Neuron (in vitro differentiated cells): ENCODE measurements at regions not wholly inside any gene's neighbourhood (a gene's known extent, or its start where the extent isn't known, plus 50 kb on each side); places are given as distances from the start of the nearest gene placed in this dataset.

Experiments used
- H2AFZ ChIP-seq: one replicate; pipeline ENCODE4 v1.6.1; 2013; ENCODE audit warnings: low read depth, mild to moderate bottlenecking, inconsistent platforms, low read length, moderate library complexity
- H3K27me3 ChIP-seq: one replicate; pipeline ENCODE4 v1.6.1; 2013; ENCODE audit warnings: low read length; ENCODE audit not compliant: insufficient read depth
- H3K36me3 ChIP-seq: one replicate; pipeline ENCODE4 v1.6.1; 2013; ENCODE audit warnings: low read length; ENCODE audit not compliant: insufficient read depth
- H3K4me1 ChIP-seq: one replicate; pipeline ENCODE4 v1.6.1; 2013; ENCODE audit warnings: low read length; ENCODE audit not compliant: insufficient read depth
- H3K4me3 ChIP-seq: 2 replicates; pipeline ENCODE4 v1.5.1; 2013; ENCODE audit warnings: mild to moderate bottlenecking, low read length, moderate library complexity
- H3K9me3 ChIP-seq: one replicate; pipeline ENCODE4 v1.6.1; 2013; ENCODE audit warnings: low read length

DNA sequence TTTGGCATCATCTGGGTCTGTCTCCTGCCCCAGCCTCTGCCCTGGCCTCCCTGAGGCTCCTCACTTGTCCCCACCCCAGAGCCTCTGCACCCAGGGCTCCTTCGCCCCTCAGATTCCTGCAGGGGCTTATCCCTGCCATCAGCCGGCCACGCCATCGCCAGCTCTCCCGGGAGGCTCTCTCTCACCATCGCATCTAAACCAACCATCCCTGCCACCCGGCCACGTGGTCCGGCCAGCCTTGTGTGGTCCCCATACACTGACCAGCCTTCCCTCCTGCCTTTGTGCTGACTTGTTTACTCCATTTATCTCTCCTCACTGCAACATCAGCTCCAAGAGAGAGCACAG lies 134.3 kb upstream of the IQSEC1 start:
- no peaks in the 10 kb centered on the region for H3K36me3 ChIP-seq

DNA sequence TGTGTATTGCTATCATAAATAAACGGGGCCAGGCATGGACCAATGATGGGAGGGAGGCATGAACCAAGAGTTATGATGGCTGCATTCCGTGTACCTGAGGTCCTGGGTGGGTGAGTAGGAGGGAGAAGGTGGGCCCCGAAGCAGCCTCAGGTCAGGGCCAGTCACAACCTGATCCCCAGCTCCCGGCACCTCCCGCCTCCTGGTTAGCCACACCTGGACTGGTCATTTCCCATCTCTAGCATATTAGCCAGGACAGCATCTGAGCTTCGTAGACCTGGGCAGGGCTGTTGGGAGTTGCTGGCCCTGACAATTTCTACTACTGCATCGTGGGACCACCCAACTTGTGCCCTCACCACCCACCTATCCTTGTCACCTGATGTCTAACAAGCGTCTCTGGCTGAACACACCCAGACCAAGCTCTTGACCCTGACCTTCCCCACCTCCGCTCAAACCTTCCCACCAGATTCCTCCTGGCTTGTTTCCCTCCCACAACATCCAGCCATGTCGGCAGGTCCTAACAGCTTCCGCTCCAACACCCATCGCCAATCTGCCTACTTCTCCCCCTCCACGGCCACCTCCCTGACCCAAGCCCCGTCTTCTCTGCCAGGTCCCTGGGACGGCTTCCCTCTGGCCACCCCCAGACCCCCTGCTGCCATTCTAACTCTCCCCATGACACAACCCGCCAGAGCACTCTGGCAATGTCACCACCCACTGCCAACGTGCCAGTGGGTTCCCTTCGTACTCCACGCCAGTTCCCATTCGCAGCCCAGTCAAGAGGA lies 133.8 kb upstream of the IQSEC1 start:
- Histone ChIP-seq H3K4me1 (no peaks in the 10 kb centered on the region), H3K36me3 (no peaks in the 10 kb centered on the region), H3K4me3 (no peak overlapping the region), H3K27me3 (no peaks in the 10 kb centered on the region), H2AFZ (no peak overlapping the region), H3K9me3 (no peaks in the 10 kb centered on the region)

More for the DNA sequence above, 134.3 kb upstream of the IQSEC1 start:
- Histone ChIP-seq H3K4me3 (no peak overlapping the region), H3K9me3 (no peaks in the 10 kb centered on the region), H3K4me1 (no peaks in the 10 kb centered on the region), H3K27me3 (no peaks in the 10 kb centered on the region), H2AFZ (no peak overlapping the region)

DNA sequence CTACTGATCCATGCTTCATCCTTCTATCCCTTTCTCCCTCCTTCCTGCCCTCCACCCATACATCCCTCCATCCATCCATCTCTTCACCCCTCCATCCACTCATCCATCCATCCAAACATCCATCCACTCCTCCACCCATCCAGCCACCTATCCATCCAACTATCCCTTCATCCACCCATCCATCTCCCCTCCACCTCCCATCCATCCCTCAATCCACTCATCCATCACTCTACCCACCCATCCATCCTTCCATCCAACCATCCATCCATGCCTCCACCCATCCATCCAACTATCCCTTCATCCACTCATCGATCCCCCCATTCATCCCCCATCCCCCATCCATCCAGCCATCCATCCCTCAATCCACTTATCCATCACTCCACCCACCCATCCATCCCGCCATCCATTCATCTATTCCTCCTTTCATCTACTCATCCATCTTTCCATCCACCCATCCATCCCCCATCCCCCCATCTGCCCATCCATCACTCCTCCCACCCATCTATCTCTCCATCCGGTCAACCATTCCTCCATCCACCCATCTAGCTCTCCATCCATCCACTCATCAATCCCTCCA lies 132.4 kb upstream of the IQSEC1 start:
- no peaks in the 10 kb centered on the region for H3K4me1 ChIP-seq

DNA sequence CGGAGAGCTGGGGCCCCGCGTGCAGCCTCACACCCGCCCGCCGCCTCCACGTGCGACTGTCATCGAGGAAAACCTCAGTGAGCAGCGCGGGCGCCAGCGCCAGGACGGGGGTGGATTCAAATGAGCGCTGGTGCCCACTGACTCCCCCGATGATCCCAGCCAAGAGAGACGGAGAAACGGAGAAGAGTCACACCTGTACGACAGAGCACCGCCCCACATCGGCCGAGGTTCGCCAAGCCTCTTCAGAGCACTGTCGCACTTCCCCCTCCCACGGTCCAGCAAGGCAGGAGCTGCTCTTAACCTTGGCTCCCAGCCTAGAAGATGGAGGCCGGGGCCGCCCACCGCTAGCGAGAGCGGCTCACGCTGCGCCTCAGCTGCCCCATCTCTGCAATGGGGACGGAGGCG lies 130.9 kb upstream of the IQSEC1 start:
- H3K36me3 ChIP-seq = no peaks in the 10 kb centered on the region
- H3K9me3 ChIP-seq = no peaks in the 10 kb centered on the region
- no peak overlapping the region for H2AFZ ChIP-seq
- no peaks in the 10 kb centered on the region for H3K27me3 ChIP-seq
- H3K4me1 ChIP-seq = no peaks in the 10 kb centered on the region
- no peak overlapping the region for H3K4me3 ChIP-seq

More for the DNA sequence above, 132.4 kb upstream of the IQSEC1 start:
- no peaks in the 10 kb centered on the region for H3K9me3 ChIP-seq
- H3K27me3 ChIP-seq = no peaks in the 10 kb centered on the region
- no peaks in the 10 kb centered on the region for H3K36me3 ChIP-seq
- H2AFZ ChIP-seq = no peak overlapping the region
- H3K4me3 ChIP-seq = no peak overlapping the region

DNA sequence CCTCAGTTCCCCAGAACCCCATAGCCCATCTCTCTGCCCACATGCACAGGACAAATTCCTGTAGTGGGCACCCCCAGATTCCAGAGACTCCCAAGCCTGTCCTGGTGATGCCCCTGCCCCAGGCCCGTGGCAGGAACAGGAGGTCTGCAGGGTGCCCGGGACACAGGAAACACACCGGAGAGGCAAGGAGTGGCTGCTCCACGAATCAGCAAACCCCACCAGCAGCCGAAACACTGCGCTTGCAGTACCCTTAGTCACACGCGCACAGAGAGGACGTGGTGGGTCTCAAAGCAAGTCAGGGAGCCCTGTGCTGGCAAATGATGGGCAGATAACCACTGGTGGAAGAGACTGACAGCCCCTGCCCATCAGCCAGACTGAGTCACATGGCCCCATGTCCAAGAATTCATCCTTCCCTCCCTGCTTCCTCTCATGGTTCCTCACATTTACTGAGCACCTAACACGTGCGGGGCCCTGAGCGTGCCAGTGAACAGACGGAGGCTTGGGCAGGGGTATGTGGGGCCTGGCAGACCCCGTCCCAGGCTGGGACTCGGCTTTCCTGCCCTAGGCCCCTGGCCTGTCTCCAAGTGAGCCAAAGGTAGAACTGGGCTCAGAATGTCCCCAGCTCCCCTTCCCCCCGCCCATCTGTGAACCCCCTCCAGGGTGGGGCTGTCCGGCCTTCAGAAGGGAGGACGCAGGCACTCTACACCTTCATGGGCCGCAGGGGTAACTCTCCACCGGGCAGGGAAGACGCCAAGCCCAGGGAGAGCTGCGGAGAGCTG lies 130.4 kb upstream of the IQSEC1 start:
- Histone ChIP-seq H3K9me3 (no peaks in the 10 kb centered on the region), H3K36me3 (no peaks in the 10 kb centered on the region), H2AFZ (no peak overlapping the region), H3K27me3 (no peaks in the 10 kb centered on the region), H3K4me1 (no peaks in the 10 kb centered on the region), H3K4me3 (no peak overlapping the region)

DNA sequence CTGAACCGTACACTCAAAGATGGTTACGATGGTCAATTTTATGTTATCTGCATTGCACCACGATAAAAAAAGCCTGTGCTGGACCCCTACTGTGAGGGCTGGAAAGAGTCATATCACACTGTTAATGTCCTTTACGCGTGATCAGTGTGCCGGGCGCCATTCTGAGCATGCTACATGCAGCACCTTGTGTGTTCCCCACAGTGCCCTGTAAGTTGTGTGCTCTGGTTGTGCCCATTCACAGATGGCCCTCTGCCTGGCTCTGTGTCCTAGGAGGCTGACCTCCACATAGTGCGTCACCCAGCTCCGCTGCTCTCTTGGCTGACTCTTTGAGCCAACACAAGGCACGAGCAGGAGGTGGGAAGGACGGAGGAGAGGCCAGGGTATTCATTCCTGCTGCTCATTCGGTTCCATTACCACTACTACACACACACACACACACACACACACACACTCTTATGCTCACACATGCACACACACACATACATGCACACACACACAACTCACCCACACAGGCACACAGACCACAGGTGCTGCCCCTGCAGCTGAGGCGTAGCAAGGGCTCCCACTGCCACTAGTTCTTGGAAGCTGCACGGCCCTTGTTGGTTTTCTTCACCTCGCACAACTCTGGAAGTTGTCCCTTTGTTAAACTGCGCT lies 129.6 kb upstream of the IQSEC1 start:
- Histone ChIP-seq H3K36me3 (no peaks in the 10 kb centered on the region), H3K9me3 (no peaks in the 10 kb centered on the region), H3K4me3 (no peak overlapping the region), H3K4me1 (no peaks in the 10 kb centered on the region), H2AFZ (no peak overlapping the region), H3K27me3 (no peaks in the 10 kb centered on the region)

DNA sequence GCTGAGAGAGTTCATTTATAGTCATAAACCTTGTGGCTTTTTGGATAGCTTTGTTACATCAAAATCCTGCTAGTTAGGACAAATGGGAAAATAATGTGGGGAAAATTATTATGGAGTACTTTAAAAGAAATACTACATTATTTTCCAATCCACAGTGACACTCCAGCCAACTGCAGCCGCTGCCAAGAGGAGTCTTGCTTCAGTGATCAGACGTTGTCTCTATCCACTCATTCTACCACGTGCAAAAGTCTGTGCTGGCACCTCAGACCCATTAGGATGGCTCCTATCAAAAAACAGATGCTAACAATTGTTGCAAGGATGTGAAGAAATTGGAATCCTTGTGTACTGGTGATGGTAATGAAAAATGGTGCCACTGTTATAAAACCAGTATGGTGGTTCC lies 128.6 kb upstream of the IQSEC1 start:
- H3K36me3 ChIP-seq = no peaks in the 10 kb centered on the region
- no peaks in the 10 kb centered on the region for H3K27me3 ChIP-seq
- no peaks in the 10 kb centered on the region for H3K9me3 ChIP-seq
- peaks cover 7% of the 10 kb centered on the region for H3K4me1 ChIP-seq
- H3K4me3 ChIP-seq = no peak overlapping the region
- H2AFZ ChIP-seq = no peak overlapping the region

DNA sequence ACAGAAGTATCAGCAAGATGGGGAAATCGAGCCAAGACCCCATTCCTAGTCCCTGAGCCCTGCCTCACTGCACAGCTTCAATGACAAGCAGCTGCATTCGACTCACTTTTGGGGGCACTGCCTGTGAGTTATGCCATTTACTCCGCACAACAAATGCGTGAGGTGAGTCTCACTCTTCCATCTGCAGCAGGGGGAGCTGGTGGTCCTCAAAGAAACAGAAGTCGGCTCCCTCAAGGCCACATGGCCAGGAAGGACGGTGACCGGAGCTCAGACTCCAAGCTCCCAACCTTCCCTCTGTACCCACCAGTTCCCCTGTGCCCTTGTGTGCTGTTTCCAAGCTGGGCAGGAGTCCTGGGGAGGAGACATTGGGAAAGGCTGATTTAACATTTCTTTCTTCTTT lies 127.7 kb upstream of the IQSEC1 start:
- peaks cover 16% of the 10 kb centered on the region for H3K4me1 ChIP-seq
- H3K4me3 ChIP-seq = no peak overlapping the region
- no peaks in the 10 kb centered on the region for H3K27me3 ChIP-seq
- no peak overlapping the region for H2AFZ ChIP-seq
- H3K9me3 ChIP-seq = no peaks in the 10 kb centered on the region
- no peaks in the 10 kb centered on the region for H3K36me3 ChIP-seq

DNA sequence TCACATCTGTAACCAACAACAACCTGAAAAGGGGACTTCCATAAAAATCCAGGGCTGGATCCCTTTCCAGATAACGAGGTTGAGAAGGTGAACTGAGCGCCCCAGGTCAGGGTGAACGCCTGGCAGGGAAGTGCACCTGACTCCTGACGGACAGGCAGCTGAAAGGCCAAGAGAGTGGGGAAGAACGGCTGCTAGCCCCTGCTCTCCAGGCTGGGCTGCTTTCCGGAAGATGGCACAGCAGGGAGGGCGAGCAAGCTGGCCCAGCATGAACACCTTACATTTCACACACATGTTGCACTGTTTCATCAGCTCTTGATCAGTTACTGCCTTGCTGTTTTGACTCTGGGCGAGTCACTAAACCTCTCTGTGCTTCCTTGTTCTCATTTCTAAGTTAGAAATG lies 127.2 kb upstream of the IQSEC1 start:
- H3K9me3 ChIP-seq = no peaks in the 10 kb centered on the region
- no peaks in the 10 kb centered on the region for H3K27me3 ChIP-seq
- no peaks in the 10 kb centered on the region for H3K36me3 ChIP-seq
- H3K4me3 ChIP-seq = no peak overlapping the region
- no peak overlapping the region for H2AFZ ChIP-seq
- peaks cover 16% of the 10 kb centered on the region for H3K4me1 ChIP-seq

DNA sequence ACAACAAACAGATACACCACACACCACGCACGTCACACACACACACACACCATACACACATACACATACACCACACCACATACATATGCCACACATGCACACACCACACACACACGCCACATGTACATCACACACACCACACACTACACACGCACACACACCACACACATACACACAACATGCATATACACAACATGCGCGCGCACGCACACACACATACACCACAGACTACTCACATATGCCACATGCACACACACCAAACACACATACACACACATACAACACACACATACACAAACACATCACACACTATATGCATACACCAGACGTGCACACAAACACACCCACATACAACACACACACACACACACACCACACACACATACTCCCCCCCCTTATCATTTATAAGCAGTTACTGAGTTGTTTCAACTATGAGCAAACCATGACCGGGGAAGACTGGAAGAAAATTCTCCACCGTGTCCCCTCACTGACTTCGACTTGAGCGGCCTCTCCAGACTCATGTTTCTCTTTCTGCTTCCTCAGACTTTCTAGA lies 126.7 kb upstream of the IQSEC1 start:
- Histone ChIP-seq H2AFZ (no peak overlapping the region), H3K4me3 (no peak overlapping the region), H3K4me1 (peaks cover 16% of the 10 kb centered on the region), H3K9me3 (no peaks in the 10 kb centered on the region), H3K36me3 (no peaks in the 10 kb centered on the region), H3K27me3 (no peaks in the 10 kb centered on the region)

DNA sequence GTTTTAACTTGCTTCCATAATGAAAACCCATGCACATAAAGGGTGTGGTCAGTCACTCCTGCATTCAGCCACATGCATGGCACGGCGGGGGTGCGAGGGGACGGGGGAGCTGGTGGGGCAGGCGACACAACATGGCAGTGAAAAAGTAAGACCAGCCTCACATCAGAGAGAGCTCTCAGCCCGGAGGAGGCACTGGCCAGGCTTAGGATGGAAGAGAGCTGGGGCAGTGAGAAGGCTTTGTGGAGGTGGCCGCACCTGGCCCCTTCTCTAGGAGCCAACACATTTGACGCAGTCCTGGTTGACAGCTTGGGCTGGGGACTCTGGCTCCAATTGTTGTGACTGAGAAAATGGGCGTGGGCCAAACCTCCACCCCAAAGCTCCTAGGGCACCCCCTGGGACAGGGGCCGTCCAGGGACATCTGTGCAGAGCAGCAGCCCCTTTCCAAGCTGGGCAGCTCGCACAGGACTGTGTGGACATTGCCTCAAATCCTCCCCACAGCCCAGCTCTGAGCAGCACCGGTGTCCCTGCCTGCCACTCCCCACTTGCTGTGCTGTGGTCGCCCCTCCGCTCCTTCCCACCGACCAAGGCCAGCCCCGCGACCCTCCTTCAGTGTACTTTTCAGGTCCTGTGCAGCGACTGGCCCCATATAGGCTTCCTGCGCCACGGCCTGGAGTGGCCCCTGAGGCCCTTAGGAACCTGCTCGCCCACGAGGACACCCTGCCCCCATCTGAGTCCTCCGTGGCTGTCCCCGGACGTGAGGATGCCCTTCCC lies 126.0 kb upstream of the IQSEC1 start:
- Histone ChIP-seq H2AFZ (no peak overlapping the region), H3K36me3 (no peaks in the 10 kb centered on the region), H3K27me3 (no peaks in the 10 kb centered on the region), H3K4me1 (peaks cover 16% of the 10 kb centered on the region), H3K4me3 (no peak overlapping the region), H3K9me3 (no peaks in the 10 kb centered on the region)

DNA sequence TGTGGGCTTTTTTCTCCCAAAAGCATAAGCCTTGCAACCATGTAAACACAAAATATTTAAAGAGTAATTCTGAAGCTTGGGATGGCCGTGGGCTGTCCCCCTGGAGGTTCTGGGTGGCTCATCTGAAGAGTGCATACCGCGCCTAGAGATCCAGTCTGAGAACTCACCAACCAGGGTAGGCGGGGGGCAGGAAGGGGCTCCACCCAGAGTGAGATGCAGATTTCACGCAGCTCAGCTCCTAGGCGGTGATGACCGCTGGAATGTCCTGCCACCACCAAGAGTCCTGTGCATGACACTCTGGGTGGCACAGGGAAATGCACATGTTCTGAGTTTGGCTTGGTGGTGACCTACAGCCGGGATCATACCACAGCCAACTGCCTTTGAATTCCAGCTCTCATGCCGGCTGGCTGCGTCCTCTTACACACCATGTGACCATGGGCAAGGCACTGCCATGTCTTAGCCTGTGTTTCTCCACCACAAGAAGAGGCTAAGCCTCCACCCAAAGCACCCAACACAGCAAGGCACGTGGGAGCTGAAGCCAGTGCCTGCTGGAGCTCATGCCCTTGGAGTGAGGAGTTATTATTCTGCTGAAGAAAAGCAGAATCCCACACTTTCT lies 125.1 kb upstream of the IQSEC1 start:
- no peak overlapping the region for H3K4me3 ChIP-seq
- peaks cover 16% of the 10 kb centered on the region for H3K4me1 ChIP-seq
- H3K36me3 ChIP-seq = no peaks in the 10 kb centered on the region
- H2AFZ ChIP-seq = no peak overlapping the region
- no peaks in the 10 kb centered on the region for H3K27me3 ChIP-seq
- H3K9me3 ChIP-seq = no peaks in the 10 kb centered on the region
